GM12891 (cell line): ENCODE measurements at regions not wholly inside any gene's neighbourhood (a gene's known extent, or its start where the extent isn't known, plus 50 kb on each side); places are given as distances from the start of the nearest gene placed in this dataset.

Source experiments
- PAX5 ChIP-seq: IDR thresholded peaks from 2 replicates; pipeline ENCODE4 v1.6.1; 2011; ENCODE audit warnings: low read length, moderate library complexity, mild to moderate bottlenecking; ENCODE audit not compliant: insufficient read depth, severe bottlenecking
- POLR2A ChIP-seq: IDR thresholded peaks from 2 replicates; pipeline ENCODE4 v1.6.1; 2011; ENCODE audit warnings: low read depth, low read length, control low read depth
- POLR2AphosphoS5 ChIP-seq: IDR thresholded peaks from 2 replicates; pipeline ENCODE4 v1.6.1; 2011; ENCODE audit warnings: low read depth, low read length, control low read depth
- TAF1 ChIP-seq: IDR thresholded peaks from 2 replicates; pipeline ENCODE4 v1.6.1; 2011; ENCODE audit warnings: low read depth, low read length, control low read depth

DNA sequence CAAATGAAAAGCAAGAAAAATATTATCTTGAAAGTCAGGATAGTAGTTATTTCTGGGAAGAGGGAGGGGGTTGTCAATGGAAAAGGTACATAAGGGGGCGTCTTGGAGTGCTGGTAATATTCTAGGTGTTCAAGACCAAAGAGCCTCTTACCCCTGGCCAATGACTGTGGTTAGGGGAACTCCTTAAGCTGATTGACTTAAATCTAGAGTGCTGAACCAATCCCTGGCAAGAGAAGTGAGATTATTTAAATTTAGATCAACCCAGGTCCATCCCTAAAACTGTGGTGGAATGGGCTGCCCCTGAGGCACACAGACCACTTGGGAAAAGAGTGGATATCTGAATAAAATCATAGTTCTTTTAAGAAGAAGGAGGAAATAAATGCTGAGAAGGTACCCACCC, 174.1 kb downstream of the COPRS start:
- TF ChIP-seq TAF1 (no peak), POLR2A (no peak), PAX5 (no peak), POLR2AphosphoS5 (no peak)
